H9 (cell line): ENCODE measurements at regions not wholly inside any gene's neighbourhood (a gene's known extent, or its start where the extent isn't known, plus 50 kb on each side); places are given as distances from the start of the nearest gene placed in this dataset.

Experiments used
- DNase-seq: peaks from one replicate; pipeline ENCODE4 v3.0.0-alpha.2; 2017
- H2AFZ ChIP-seq: one replicate; pipeline ENCODE4 v1.6.1; 2013; ENCODE audit warnings: mild to moderate bottlenecking, low read length, control low read depth, moderate library complexity
- H2AK5ac ChIP-seq: 2 replicates; pipeline ENCODE4 v1.6.1; 2013; ENCODE audit warnings: low read length, control low read depth, mixed read lengths; ENCODE audit not compliant: insufficient read length
- H2BK120ac ChIP-seq: one replicate; pipeline ENCODE4 v1.6.1; 2013; ENCODE audit warnings: low read depth, mild to moderate bottlenecking, low read length, control low read depth, inconsistent platforms; ENCODE audit not compliant: poor library complexity, severe bottlenecking
- H2BK12ac ChIP-seq: 2 replicates; pipeline ENCODE4 v1.6.1; 2013; ENCODE audit warnings: low read length, control low read depth, mixed read lengths, low read depth; ENCODE audit not compliant: insufficient read length
- H2BK15ac ChIP-seq: 2 replicates; pipeline ENCODE4 v1.6.1; 2013; ENCODE audit warnings: low read depth, low read length, control low read depth
- H2BK20ac ChIP-seq: one replicate; pipeline ENCODE4 v1.6.1; 2013; ENCODE audit warnings: low read depth, mild to moderate bottlenecking, low read length, control low read depth, inconsistent platforms; ENCODE audit not compliant: poor library complexity, severe bottlenecking
- H2BK5ac ChIP-seq: 2 replicates; pipeline ENCODE4 v1.6.1; 2013; ENCODE audit warnings: low read length, control low read depth, mixed read lengths; ENCODE audit not compliant: insufficient read length
- H3K14ac ChIP-seq: 2 replicates; pipeline ENCODE4 v1.6.1; 2013; ENCODE audit warnings: low read length, control low read depth; ENCODE audit not compliant: insufficient read depth
- H3K18ac ChIP-seq: 2 replicates; pipeline ENCODE4 v1.6.1; 2013; ENCODE audit warnings: low read depth, mild to moderate bottlenecking, mixed read lengths, low read length, control low read depth; ENCODE audit not compliant: insufficient read length
- H3K23ac ChIP-seq: 2 replicates; pipeline ENCODE4 v1.6.1; 2013; ENCODE audit warnings: low read length, control low read depth, mixed read lengths, low read depth; ENCODE audit not compliant: insufficient read length
- H3K23me2 ChIP-seq: 2 replicates; pipeline ENCODE4 v1.6.1; 2013; ENCODE audit warnings: low read depth, mild to moderate bottlenecking, mixed read lengths, low read length, control low read depth; ENCODE audit not compliant: insufficient read length, poor library complexity, severe bottlenecking
- H3K27ac ChIP-seq: 2 replicates; pipeline ENCODE4 v1.5.1; 2013; ENCODE audit warnings: low read length, control low read depth, mixed read lengths, low read depth; ENCODE audit not compliant: insufficient read length
- H3K27me3 ChIP-seq: 2 replicates; pipeline ENCODE4 v1.6.1; 2013; ENCODE audit warnings: low read length, control low read depth, inconsistent platforms; ENCODE audit not compliant: insufficient read depth
- H3K4ac ChIP-seq: 2 replicates; pipeline ENCODE4 v1.6.1; 2013; ENCODE audit warnings: low read depth, mild to moderate bottlenecking, control low read depth, inconsistent platforms, low read length, moderate library complexity
- H3K4me1 ChIP-seq: 2 replicates; pipeline ENCODE4 v1.6.1; 2013; ENCODE audit warnings: low read length, control low read depth, inconsistent platforms; ENCODE audit not compliant: insufficient read depth
- H3K4me2 ChIP-seq: 2 replicates; pipeline ENCODE4 v1.6.1; 2013; ENCODE audit warnings: low read length, control low read depth, mixed read lengths; ENCODE audit not compliant: insufficient read length, insufficient read depth
- H3K56ac ChIP-seq: 2 replicates; pipeline ENCODE4 v1.6.1; 2013; ENCODE audit warnings: low read depth, mild to moderate bottlenecking, mixed read lengths, low read length, control low read depth; ENCODE audit not compliant: insufficient read length
- H3K79me1 ChIP-seq: 2 replicates; pipeline ENCODE4 v1.6.1; 2013; ENCODE audit warnings: low read depth, mild to moderate bottlenecking, moderate library complexity, low read length, control low read depth, inconsistent platforms; ENCODE audit not compliant: insufficient read depth, poor library complexity, severe bottlenecking
- H3K79me2 ChIP-seq: 2 replicates; pipeline ENCODE4 v1.6.1; 2013; ENCODE audit warnings: low read length, control low read depth, inconsistent platforms; ENCODE audit not compliant: insufficient read depth
- H3K9ac ChIP-seq: 2 replicates; pipeline ENCODE4 v1.6.1; 2013; ENCODE audit warnings: low read length, control low read depth, mixed read lengths; ENCODE audit not compliant: insufficient read length; ENCODE audit errors: extremely low read depth
- H3K9me3 ChIP-seq: one replicate; pipeline ENCODE4 v1.6.1; 2013; ENCODE audit warnings: low read depth, low read length, inconsistent platforms; ENCODE audit not compliant: control insufficient read depth
- H3T11ph ChIP-seq: one replicate; pipeline ENCODE4 v1.6.1; 2013; ENCODE audit warnings: mild to moderate bottlenecking, low read length, control low read depth, inconsistent platforms
- H4K20me1 ChIP-seq: one replicate; pipeline ENCODE4 v1.6.1; 2013; ENCODE audit not compliant: control insufficient read depth, insufficient read length, insufficient read depth
- H4K5ac ChIP-seq: 2 replicates; pipeline ENCODE4 v1.6.1; 2013; ENCODE audit warnings: low read depth, mild to moderate bottlenecking, mixed read lengths, low read length, control low read depth; ENCODE audit not compliant: insufficient read length
- H4K8ac ChIP-seq: replicated peaks from 2 replicates; pipeline ENCODE4 v1.6.1; 2013; ENCODE audit warnings: low read length, control low read depth, mixed read lengths, low read depth; ENCODE audit not compliant: insufficient read length
- H4K91ac ChIP-seq: 2 replicates; pipeline ENCODE4 v1.6.1; 2013; ENCODE audit warnings: low read depth, mild to moderate bottlenecking, moderate library complexity, mixed read lengths, low read length, control low read depth; ENCODE audit not compliant: insufficient read length
- H3K27ac Mint-ChIP-seq, 3 experiments: 2 replicates in 2 of 3; 3 replicates in 1 of 3; pipeline ENCODE4 v1.8.0; 2020 to 2021; ENCODE audit warnings: mixed read lengths in 3 of 3, mild to moderate bottlenecking in 1 of 3, moderate library complexity in 1 of 3
- H3K27me3 Mint-ChIP-seq: 2 replicates; pipeline ENCODE4 v1.8.0; 2021; ENCODE audit warnings: low read depth, mild to moderate bottlenecking, moderate library complexity, mixed read lengths
- H3K36me3 Mint-ChIP-seq, 3 experiments: 2 replicates in 2 of 3; 3 replicates in 1 of 3; pipeline ENCODE4 v1.8.0; 2020 to 2021; ENCODE audit warnings: low read depth in 3 of 3, mixed read lengths in 3 of 3; ENCODE audit not compliant: insufficient read depth in 1 of 3
- H3K4me1 Mint-ChIP-seq, 2 experiments: 2 replicates each; pipeline ENCODE4 v1.8.0; 2020; ENCODE audit warnings: mixed read lengths in 2 of 2
- H3K4me3 Mint-ChIP-seq, 2 experiments: 2 replicates in 1 of 2; 3 replicates in 1 of 2; pipeline ENCODE4 v1.8.0; 2020 to 2021; ENCODE audit warnings: mild to moderate bottlenecking in 2 of 2, mixed read lengths in 2 of 2, moderate library complexity in 1 of 2
- H3K9me3 Mint-ChIP-seq, 2 experiments: 2 replicates in 1 of 2; 3 replicates in 1 of 2; pipeline ENCODE4 v1.8.0; 2020; ENCODE audit warnings: mild to moderate bottlenecking in 2 of 2, mixed read lengths in 2 of 2, moderate library complexity in 1 of 2
- WGBS: extraction: QIAGEN DNeasy Blood & Tissue Kit; methylation state at CpG from one replicate; pipeline ENCODE4 v1.1.7; 2013; ENCODE audit warnings: missing lambda C conversion rate, low lambda C conversion rate, mixed read lengths; ENCODE audit not compliant: insufficient read length; ENCODE audit errors: extremely low coverage; 5-methylcytosine and 5-hydroxymethylcytosine counted together
- TF ChIP-seq, protein P1 (sequence below): fragments of 200-600 bp; sonication (generic); conservative IDR thresholded peaks from 3 replicates; pipeline ENCODE4 v1.8.0; 2021; ENCODE audit warnings: antibody characterized with exemption, mild to moderate bottlenecking

DNA sequence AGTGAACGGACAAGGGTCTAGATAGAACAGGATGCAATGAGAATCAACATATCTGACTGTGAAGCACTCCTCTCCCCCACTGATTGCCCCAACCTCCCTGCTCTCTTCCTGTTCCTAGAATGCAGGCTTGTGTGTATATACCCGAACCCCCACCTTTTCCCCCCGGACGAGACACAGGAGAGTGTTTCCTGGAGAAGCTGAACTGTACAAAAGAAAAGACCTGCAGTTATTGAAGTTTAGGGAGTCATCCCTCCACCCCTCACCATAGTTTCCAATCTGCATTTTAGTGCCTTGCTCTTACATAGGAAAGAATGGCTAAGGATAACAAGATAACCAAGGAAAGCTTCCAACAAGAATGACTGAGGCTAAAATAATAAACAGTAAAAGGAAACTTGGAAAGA lies 55.5 kb upstream of the PDE10A start:
- Mint-ChIP-seq H3K36me3 (no peaks in the 10 kb centered on the region), H3K27me3 (no peaks in the 10 kb centered on the region; the same call in 1 of the 2 replicates), H3K9me3 (no peaks in the 10 kb centered on the region), H3K4me3 (no peak overlapping the region), H3K27ac (no peak overlapping the region), H3K4me1 (no peaks in the 10 kb centered on the region)
- Histone ChIP-seq H3K4me2 (no peak overlapping the region), H3K9me3 (no peaks in the 10 kb centered on the region), H3K18ac (no peak overlapping the region), H4K91ac (no peak overlapping the region), H3K27ac (no peak overlapping the region), H3K56ac (no peak overlapping the region), H3K23ac (no peak overlapping the region), H2BK12ac (no peak overlapping the region), H2BK5ac (no peak overlapping the region), H3K9ac (no peak overlapping the region), H3K79me1 (no peaks in the 10 kb centered on the region), H3K4me1 (no peaks in the 10 kb centered on the region), H2BK15ac (no peak overlapping the region), H3K79me2 (no peaks in the 10 kb centered on the region), H3K27me3 (no peaks in the 10 kb centered on the region), H3K4ac (no peak overlapping the region), H3K23me2 (no peaks in the 10 kb centered on the region), H3T11ph (no peak overlapping the region), H2AFZ (no peak overlapping the region), H2BK20ac (no peak overlapping the region), H2AK5ac (no peak overlapping the region), H2BK120ac (no peak overlapping the region), H4K8ac (no peak overlapping the region), H3K14ac (no peak overlapping the region), H4K5ac (no peak overlapping the region), H4K20me1 (no peaks in the 10 kb centered on the region)
- TF ChIP-seq, protein P1, sequence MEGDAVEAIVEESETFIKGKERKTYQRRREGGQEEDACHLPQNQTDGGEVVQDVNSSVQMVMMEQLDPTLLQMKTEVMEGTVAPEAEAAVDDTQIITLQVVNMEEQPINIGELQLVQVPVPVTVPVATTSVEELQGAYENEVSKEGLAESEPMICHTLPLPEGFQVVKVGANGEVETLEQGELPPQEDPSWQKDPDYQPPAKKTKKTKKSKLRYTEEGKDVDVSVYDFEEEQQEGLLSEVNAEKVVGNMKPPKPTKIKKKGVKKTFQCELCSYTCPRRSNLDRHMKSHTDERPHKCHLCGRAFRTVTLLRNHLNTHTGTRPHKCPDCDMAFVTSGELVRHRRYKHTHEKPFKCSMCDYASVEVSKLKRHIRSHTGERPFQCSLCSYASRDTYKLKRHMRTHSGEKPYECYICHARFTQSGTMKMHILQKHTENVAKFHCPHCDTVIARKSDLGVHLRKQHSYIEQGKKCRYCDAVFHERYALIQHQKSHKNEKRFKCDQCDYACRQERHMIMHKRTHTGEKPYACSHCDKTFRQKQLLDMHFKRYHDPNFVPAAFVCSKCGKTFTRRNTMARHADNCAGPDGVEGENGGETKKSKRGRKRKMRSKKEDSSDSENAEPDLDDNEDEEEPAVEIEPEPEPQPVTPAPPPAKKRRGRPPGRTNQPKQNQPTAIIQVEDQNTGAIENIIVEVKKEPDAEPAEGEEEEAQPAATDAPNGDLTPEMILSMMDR, result no peak
- DNase-seq, result no peak
- WGBS, result no CpG with 5 or more reads among the region's 4 CpGs
